ENCODE measurements at regions not wholly inside any gene's neighbourhood (a gene's known extent, or its start where the extent isn't known, plus 50 kb on each side); places are given as distances from the start of the nearest gene placed in this dataset.
"Not testable (repeated sequence)": the region's sequence is repeated elsewhere in the genome, so short reads cannot be mapped to it uniquely, and the experiment has no call there.

GRCh38 chr3:22714749-22715148 lies 488.4 kb upstream of the UBE2E2 start:
- no peak for DNase-seq

- DNase-seq, result no peak
Measured at GRCh38 chr3:22720596-22720995, 482.5 kb upstream of the UBE2E2 start.

- no peak for DNase-seq
Measured at GRCh38 chr3:22724420-22724819, 478.7 kb upstream of the UBE2E2 start.

- DNase-seq, result no peak
Measured at GRCh38 chr3:22728406-22728805, 474.7 kb upstream of the UBE2E2 start.

GRCh38 chr3:22729212-22729611 lies 473.9 kb upstream of the UBE2E2 start:
- no peak for DNase-seq

- no peak for DNase-seq
Measured at GRCh38 chr3:22729981-22730380, 473.1 kb upstream of the UBE2E2 start.

GRCh38 chr3:22730701-22731100 lies 472.4 kb upstream of the UBE2E2 start:
- no peak for DNase-seq

- DNase-seq, result no peak
Measured at GRCh38 chr3:22731901-22732300, 471.2 kb upstream of the UBE2E2 start.

- DNase-seq, result no peak
Measured at GRCh38 chr3:22732641-22733040, 470.5 kb upstream of the UBE2E2 start.

- DNase-seq, result no peak
Measured at GRCh38 chr3:22734207-22734606, 468.9 kb upstream of the UBE2E2 start.

GRCh38 chr3:22734756-22735155 lies 468.4 kb upstream of the UBE2E2 start:
- no peak for DNase-seq

GRCh38 chr3:22735373-22735772 lies 467.8 kb upstream of the UBE2E2 start:
- no peak for DNase-seq

GRCh38 chr3:22743386-22743785 lies 459.7 kb upstream of the UBE2E2 start:
- not testable (repeated sequence) for DNase-seq

GRCh38 chr3:22745321-22745720 lies 457.8 kb upstream of the UBE2E2 start:
- DNase-seq, result no peak

GRCh38 chr3:22746221-22746620 lies 456.9 kb upstream of the UBE2E2 start:
- DNase-seq, result no peak

GRCh38 chr3:22748453-22749045 lies 454.6 kb upstream of the UBE2E2 start:
- no peak for DNase-seq

GRCh38 chr3:22759636-22760310 lies 443.4 kb upstream of the UBE2E2 start:
- no peak for DNase-seq

- no peak for DNase-seq
Measured at GRCh38 chr3:22765679-22766078, 437.4 kb upstream of the UBE2E2 start.

- no peak for DNase-seq
Measured at GRCh38 chr3:22777834-22778233, 425.3 kb upstream of the UBE2E2 start.

- no peak for DNase-seq
Measured at GRCh38 chr3:22779737-22780136, 423.4 kb upstream of the UBE2E2 start.

- no peak for DNase-seq
Measured at GRCh38 chr3:22792533-22792932, 410.6 kb upstream of the UBE2E2 start.

GRCh38 chr3:22795917-22796316 lies 407.2 kb upstream of the UBE2E2 start:
- DNase-seq, result no peak

GRCh38 chr3:22798461-22798860 lies 404.7 kb upstream of the UBE2E2 start:
- no peak for DNase-seq

- DNase-seq, result no peak
Measured at GRCh38 chr3:22819209-22819608, 383.9 kb upstream of the UBE2E2 start.

- DNase-seq, result no peak
Measured at GRCh38 chr3:22835041-22835440, 368.1 kb upstream of the UBE2E2 start.
